NCI-H1105 treated with DMSO at 0.1 percent for 48 hours (cell line): ENCODE measurements at regions not wholly inside any gene's neighbourhood (a gene's known extent, or its start where the extent isn't known, plus 50 kb on each side); places are given as distances from the start of the nearest gene placed in this dataset.
A peak's percentile ranks its signal among the peaks of the same experiment; 100 is the strongest.

Experiments
- DNase-seq: peaks from one replicate; lab custom pipeline; 2025; lab: John Stamatoyannopoulos, UW

- DNase-seq, result no peak
These were observed 189.4 kb upstream of the RREB1 start for GRCh38 chr6:6918216-6918983.

DNA sequence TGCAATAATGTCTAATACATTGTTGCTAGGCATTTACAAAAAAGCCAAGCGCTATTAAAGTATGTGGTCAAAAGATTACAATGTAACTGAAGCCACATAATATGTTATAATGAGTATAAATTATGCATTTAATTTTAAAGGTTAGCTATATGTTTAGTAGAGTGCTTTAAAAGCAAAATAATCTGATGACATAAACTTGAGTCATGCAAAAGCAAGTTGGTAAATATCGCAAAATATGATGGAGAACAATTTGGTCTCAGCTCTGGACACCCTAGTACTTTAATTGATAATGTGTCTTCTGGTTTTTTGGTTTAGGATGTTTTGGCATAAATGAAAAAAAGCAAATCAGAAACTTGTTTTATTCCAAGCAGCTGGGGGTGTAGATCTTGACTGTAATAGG, 188.6 kb upstream of the RREB1 start:
- no peak for DNase-seq

- no peak for DNase-seq
These were observed 187.4 kb upstream of the RREB1 start for GRCh38 chr6:6920114-6920986.

DNA sequence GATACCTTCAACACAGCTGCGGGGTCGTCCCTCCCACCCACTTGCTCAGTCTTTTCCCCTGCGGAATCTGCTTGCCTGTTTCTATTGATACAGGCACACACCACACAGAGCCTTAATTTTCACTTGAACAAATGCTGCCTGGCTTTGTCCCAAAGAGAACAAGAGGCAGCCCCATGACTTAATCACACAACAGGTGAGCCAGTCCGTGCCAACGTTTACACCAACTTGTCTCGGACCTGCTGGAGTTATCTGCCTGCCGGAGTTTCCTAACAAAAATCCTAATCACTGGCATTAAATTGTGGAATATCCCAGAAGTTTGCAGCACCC, 186.8 kb upstream of the RREB1 start:
- DNase-seq, result no peak

GRCh38 chr6:6922166-6922565, 185.6 kb upstream of the RREB1 start:
- no peak for DNase-seq

- no peak for DNase-seq
These were observed 184.2 kb upstream of the RREB1 start for GRCh38 chr6:6923605-6924004.

GRCh38 chr6:6924708-6925107, 183.1 kb upstream of the RREB1 start:
- no peak for DNase-seq

DNA sequence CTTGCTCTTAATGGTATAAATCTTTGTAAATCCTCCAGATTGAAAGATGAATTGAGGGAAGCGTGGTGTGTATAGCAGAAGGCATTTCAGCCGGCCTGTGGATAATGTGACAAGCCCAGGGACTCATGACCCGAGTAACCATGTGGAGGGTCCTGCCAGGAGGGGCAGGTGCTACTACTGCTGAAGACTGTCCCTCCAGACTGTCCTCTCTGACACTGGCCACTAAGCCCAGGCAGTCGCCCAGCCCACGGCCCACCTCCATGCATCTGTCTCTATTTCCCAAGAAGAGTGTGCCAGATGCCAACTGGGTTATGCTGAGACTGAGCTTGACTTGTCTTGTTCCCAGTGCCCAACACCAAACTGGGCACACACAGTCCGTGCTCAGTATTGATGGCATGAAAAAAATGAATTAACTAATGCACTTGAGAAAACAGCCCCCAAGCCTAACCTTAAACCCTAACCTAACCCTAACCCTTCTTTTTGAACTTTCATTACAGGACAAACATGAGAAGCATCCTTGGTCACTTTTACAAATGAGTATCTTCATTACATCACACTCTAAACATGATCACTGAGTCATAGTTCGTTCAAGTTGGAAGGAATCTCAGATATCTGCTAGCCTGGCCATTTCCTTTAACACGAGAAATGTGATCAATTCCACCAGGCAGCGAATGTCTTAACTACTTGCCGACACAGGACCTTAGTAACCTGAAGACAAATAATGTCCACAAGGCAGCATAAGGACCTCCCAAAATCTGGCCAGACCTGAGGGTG, 182.2 kb upstream of the RREB1 start:
- no peak for DNase-seq

DNA sequence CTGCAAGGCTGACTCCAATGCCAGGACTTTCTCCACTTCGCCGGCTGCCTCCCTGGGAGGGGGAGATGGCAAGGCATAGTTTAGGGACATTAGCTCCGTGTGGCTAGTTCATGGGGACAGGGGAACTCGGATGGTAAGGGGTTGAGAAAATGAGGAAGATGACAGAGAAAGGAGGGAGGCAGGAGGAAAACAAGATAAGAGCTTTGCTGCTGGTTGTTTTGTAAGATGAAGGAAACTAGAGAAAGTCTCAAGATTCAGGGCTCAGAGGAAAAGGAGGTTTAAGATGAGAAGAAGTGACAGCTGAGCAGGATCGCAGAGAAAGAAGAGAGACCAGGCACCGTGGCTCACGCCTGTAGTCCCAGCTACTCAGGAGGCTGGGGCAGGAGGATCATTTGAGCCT, 180.9 kb upstream of the RREB1 start:
- DNase-seq, result no peak

GRCh38 chr6:6927521-6928361, 180.0 kb upstream of the RREB1 start:
- no peak for DNase-seq

DNA sequence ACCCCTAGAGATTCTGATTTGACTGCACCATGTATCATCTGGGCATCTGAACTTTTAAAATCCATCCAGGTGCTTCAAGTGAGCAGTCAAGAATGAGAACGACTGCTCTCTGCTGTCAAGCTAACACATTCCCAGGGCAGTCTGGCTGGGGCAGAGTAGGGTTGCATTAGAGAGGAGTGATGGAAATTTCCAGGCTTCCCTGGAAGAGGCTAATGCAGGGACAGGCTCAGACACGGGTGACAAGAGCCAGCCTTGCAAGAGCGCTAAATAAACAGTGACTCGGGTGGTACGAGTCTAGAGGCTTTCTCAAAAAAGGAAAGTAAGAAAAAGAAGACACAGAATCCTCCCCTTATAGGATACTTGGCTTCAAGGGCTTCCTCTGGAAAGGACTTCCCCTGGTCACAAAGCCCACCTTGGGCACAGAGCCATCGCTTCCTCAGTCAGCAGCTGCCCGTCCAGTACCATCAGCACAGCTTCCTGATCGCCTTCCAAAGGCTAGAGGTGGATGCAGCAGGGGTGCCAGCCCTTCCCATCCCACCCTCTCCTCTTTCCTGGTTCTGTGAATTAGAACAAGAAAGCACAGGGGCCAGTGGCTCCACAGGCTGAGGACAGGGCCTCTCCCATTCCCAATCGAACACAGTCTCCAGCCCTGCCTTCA, 177.4 kb upstream of the RREB1 start:
- no peak for DNase-seq

DNA sequence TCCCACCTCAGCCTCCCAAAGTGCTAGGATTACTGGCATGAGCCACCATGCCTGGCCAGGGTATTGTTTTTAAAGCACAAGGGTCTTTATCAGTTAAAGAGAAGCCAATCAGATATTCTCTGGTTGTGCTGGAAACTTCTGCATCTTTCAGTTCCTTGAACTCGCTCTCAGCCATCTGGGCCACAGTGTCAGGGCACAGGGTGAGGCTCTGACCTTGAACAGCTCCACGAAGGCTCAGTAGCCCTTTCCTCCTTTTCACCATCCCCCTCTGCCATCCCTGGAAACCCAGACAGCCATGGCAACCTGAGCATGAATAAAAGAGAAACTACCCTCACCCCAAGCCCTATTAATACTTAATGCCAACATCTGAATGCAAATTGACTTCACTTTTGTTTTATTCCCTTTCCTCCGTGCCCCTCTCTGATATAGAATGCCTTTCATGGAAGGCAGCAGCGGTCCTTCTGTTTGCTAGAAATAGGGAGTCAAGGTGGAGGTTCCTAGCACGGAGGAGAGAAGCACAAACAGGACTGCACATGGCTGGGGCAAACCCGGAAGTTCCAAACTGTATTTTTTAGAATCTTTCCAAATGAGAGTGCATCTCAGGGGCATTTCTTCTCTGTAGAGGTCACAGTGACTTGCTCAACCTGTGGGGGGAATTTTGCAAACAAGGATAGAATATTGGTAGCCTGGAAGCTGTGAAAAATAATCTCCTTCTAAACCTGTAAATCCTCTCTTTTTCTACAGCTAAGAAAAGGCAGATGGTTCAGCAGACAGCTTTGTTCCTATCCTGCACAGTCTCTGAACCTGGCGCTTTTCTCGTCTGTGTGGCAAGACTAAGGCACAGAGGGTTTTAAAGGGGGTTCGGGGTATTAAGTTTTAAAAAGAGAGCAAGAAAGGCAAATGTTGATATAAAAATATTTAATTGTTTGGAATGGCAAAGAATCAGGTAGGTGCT, 176.4 kb upstream of the RREB1 start:
- DNase-seq, result no peak

- no peak for DNase-seq
These were observed 175.4 kb upstream of the RREB1 start for GRCh38 chr6:6932341-6932740.

- DNase-seq, result no peak
These were observed 174.8 kb upstream of the RREB1 start for GRCh38 chr6:6932968-6933367.

DNA sequence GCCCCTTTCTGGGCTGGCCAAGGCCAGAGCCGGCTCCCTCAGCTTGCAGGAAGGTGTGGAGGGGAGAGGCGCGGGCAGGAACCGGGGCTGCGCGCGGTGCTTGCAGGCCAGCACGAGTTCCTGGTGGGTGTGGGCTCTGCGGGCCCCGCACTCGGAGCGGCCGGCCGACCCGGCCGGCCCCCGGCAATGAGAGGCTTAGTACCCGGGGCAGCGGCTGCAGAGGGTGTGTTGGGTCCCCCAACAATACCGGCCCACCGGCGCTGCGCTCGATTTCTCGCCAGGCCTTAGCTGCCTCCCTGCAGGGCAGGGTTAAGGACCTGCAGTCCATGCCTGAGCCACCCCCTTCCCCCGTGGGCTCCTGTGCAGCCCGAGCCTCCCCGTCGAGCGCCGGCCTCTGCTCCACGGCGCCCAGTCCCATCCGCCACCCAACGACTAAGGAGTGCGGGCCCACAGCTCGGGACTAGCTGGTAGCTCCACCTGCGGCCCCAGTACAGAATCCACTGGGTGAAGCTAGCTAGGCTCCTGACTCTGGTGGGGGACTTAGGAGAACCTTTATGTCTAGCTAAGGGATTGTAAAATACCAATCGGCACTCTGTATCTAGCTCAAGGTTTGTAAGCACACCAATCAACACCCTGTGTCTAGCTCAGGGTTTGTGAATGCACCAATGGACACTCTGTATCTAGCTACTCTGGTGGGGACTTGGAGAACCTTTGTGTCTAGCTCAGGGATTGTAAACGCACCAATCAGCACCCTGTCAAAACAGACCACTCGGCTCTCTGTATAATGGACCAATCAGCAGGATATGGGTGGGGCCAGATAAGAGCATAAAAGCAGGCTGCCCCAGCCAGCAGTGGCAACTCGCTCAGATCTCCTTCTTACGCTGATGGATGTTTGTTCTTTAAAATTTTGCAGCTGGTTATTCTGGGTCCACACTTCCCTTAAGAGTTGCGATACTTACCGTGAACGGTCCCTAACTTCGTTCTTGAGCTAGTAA, 167.4 kb upstream of the RREB1 start:
- no peak for DNase-seq

DNA sequence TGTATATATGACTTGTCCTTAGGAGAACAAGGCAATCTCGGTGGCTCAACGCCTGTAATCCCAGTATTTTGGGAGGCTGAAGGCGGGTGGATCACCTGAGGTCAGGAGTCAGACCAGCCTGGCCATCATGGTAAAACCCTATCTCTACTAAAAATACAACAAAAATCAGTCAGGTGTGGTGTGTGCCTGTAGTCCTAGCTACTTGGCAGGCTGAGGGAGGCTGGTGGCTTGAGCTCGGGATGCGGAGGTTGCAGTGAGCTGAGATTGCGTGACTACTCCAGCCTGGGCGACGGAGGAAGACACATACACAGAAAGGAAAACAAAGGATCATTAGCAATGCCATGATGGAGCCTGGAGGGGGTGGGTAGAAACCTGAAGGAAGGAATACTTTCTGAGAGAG, 166.6 kb upstream of the RREB1 start:
- DNase-seq, result no peak

DNA sequence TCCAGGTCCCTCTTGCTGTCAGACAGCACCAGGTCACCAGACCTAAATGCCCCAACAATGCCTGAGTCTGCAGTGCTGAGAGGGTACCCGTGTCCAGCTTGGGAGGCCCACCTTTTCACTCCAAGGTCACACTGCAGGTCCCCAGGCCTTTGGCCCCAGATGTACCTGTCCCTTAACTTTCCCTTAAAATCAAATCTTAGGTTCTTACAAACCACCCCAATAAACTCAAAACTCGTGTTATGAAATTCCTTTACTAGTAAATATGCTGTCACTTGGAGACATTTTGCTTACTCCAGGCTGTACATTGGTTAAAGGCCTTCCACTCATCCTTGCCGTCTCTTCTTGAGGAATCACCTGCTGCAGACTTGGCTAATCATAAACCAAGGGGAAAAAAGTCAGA, 165.7 kb upstream of the RREB1 start:
- no peak for DNase-seq

DNA sequence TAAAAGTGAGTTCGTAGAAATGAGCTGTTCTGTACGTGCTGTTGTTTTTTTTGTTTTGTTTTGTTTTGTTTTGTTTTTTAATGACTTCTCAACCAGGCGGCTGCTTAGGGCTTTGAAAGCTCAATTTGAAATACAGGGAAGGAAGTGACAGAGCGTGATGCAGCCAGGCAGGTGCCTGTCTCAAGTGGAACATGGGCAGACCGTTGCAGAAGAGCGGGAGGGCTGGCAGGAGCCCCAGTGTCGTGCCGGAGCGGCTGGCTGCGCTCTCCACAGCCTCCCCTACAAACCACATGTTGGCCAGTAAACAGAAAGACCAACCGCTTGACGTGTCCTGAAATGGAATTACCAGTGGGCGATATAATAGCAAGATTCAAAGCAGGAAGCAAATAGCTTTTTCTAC, 164.9 kb upstream of the RREB1 start:
- DNase-seq, result peak; percentile 97

DNA sequence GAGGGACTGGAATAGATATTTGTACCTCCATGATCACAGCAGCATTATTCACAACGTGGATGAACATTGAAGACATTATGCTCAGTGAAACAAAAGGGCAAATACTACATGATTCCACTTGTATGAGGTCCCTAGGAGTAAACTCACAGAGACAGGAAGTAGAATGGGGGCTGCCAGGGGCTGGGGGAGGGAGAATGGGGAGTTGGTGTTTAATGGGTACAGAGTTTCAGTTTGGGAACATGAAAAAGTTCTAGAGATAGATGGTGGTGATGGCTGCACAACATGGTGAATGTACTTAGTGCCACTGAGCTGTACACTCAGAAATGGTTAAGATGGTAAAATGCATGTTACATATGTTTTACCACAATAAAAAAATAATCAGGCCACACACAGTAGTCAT, 164.3 kb upstream of the RREB1 start:
- peak; percentile 48 for DNase-seq
